Esophagus squamous epithelium (tissue), 4 donors: ENCODE measurements at regions not wholly inside any gene's neighbourhood (a gene's known extent, or its start where the extent isn't known, plus 50 kb on each side); places are given as distances from the start of the nearest gene placed in this dataset.

ENCODE experiments used
- POLR2A ChIP-seq, 4 donors: fragments of 450-650 bp; IDR thresholded peaks; one replicate each; pipeline ENCODE4 v1.6.1; 2017; ENCODE audit warnings: antibody characterized with exemption in 4 of 4, mild to moderate bottlenecking in 4 of 4, moderate library complexity in 3 of 4
- TF ChIP-seq, protein P1 (sequence below), 6 experiments: fragments of 450-650 bp in 4 of 6; fragments of 200-600 bp in 2 of 6; sonication (generic) in 2 of 6; IDR thresholded peaks; one replicate each; pipeline ENCODE4 v1.5.1; 2016 to 2019; ENCODE audit warnings: antibody characterized with exemption in 6 of 6, mild to moderate bottlenecking in 4 of 6, moderate library complexity in 4 of 6

DNA sequence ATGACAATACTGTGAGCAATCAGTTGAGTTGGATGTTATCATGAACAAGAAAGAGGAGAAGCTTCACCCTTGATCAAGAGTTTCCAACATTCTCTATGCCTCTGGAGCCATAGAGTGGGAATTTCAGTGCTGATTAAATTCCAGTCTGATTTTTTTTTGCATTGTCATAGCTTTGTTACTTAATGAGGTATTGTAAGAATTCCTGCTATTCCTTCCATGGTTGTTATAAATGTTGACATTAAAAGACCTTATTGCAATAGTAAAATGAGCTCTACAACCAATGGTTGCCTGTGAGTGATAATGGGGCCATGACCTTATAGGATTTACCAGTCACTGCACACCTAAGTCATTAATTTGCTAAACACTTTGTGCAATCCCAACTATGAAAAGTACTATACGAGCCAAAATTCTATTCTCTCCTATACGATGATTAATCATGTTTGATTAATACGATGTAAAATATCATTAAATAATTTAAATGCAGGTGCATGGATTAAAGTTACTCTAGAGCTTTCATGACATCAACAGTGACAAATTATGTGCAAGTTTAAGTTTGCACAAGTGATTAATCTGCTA is 353.2 kb upstream of the KLF6 start:
- TF ChIP-seq, protein P1, sequence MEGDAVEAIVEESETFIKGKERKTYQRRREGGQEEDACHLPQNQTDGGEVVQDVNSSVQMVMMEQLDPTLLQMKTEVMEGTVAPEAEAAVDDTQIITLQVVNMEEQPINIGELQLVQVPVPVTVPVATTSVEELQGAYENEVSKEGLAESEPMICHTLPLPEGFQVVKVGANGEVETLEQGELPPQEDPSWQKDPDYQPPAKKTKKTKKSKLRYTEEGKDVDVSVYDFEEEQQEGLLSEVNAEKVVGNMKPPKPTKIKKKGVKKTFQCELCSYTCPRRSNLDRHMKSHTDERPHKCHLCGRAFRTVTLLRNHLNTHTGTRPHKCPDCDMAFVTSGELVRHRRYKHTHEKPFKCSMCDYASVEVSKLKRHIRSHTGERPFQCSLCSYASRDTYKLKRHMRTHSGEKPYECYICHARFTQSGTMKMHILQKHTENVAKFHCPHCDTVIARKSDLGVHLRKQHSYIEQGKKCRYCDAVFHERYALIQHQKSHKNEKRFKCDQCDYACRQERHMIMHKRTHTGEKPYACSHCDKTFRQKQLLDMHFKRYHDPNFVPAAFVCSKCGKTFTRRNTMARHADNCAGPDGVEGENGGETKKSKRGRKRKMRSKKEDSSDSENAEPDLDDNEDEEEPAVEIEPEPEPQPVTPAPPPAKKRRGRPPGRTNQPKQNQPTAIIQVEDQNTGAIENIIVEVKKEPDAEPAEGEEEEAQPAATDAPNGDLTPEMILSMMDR (IDR thresholded peaks at IDR 0.05), result no peak
- no peak for TF ChIP-seq POLR2A (IDR thresholded peaks at IDR 0.05)
